HG02981 (cell line): ENCODE measurements at regions not wholly inside any gene's neighbourhood (a gene's known extent, or its start where the extent isn't known, plus 50 kb on each side); places are given as distances from the start of the nearest gene placed in this dataset.
"Not testable (repeated sequence)": the region's sequence is repeated elsewhere in the genome, so short reads cannot be mapped to it uniquely, and the experiment has no call there.

ENCODE experiments used
- ATAC-seq: cut with Tn5 transposase; IDR thresholded peaks from one replicate; pipeline ENCODE4 v1.9.1; 2021; ENCODE audit warnings: mild to moderate bottlenecking, moderate library complexity; ENCODE audit not compliant: unreplicated experiment

DNA sequence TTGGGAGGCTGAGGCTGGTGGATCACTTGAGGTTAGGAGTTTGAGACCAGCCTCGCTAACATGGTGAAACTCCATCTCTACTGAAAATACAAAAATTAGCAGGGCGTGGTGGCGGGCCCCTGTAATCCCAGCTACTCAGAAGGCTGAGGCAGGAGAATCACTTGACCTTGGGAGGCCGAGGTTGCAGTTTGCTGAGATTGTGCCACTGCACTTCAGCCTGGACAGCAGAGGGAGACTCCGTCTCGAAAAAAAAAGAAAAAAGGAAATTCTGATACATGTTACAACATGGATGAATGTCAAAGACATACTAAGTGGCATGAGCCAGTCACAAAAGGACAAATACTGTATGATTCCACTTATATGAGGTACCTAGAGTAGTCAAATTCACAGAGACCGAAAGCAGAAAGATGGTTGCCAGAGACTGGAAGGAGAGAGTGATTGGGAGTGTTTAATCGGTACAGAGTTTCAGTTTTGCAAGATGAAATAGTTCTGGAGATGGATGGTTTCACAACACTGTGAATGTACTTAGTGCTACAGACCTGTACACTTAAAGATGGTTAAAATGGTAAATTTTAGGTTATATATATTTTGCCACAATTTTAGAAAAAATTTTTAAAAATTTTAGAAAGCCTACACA, 92.3 kb downstream of the BLID start:
- ATAC-seq: no peak

DNA sequence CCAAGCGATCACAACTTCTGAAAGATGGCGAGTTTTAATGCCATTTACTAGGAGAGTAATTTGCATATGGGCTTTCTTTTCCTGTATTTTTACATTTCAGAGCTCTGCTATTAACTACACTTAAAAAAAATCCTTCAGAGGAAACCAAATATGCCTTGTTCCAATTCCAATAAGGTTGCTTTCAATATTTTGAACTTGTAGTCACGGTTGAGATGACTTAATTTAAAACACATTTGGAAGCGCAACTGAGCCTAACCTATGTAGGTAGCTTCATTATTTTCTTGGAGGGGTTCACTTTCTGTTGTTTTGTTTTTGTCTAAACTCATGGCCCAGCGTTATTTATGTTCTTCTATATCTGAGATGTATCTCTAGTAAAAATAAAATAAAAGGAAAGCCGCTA, 93.4 kb downstream of the BLID start:
- ATAC-seq: no peak

DNA sequence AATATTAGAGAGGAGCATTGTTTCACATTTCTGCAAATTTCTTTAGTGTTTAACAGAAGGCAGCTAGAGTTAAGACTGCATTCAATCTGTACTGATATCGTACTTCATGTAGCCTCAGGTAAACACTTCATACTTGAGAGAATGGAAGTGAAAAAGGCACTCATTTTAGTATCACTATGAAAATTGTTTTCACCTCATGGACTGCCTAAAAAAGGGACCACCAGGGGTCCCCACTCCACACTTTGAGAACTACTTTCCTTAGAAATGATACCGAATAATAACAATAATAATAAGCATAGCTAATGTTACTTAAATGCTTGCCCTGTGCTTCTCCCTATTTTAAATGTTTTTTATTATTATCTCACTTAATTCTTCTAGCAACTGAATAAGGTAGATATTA, 95.1 kb downstream of the BLID start:
- ATAC-seq: no peak

DNA sequence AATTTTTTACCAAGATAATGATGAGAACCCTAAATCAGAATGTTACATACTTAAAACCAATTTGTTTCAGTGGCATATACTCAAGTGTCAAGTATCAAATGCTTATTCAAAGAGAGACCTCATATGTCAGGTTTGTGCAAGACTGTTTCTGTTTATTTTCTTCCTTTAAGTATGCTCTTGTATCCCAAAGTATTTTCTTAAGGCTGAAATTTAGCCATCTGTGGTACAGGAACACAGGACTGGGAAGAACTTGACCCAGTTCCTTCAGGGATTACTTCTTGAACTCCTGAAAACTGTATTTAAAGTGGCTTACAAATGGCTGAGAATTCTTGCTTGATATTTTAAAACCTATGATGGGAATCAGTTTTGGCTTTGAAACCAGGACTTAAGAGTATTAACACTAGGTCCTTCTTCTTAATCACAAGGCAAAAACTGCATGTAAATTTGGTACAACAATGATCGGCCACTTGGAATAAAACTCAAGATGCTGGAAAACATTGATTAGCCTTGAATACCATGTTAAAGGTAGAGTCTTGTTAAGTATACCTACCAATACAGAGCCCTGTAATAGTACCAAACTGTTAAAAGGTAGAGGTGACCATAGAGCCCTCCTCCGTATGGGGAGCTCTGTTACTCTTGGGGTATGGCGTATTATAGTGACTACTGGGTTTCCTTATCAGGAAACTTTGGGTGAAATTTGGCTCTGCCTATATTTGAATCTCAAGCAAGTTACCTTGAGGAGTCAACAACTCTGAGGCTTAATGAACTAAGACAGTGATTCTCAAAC, 95.9 kb downstream of the BLID start:
- ATAC-seq: no peak

DNA sequence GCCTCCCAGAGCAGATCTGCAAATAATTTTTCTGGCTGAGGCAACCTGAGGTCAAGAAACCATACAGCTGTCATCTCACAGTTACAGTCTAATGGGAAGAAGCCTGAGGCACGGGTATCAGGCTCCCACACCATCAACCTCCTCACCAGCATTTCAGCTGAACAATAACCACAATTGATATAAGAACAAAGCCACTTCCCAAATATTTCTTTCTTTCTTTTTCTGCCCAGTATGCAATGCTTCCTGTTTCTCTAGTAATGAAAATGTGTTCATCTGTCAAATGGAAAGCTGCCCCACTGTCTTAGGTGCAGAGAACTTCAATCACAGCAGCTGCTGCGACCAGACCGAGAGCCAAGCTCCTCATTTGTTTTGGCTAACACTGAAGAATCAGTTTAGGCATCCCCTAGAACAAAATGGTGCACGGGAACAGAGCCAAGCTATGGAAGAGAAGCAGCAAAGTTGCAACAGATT, 108.4 kb downstream of the BLID start:
- ATAC-seq: no peak

DNA sequence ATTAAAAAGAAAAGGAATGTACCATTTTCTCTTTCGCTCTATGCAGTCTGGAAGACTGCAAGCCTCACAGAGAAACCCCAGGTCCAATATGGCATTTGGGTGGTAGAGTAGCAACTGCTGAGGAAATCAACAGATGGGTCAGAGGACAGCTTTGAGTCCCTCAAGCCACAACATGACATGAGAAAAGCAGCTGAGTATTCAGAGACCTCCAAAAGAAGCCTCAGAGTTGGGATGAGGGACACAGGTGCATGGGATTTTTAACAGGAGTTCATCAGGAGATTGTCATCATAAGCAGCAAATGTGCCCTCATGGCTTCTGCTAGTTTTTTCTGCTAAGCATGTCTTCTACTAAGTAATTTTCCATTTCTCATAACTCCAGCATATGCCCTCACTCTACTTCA, 111.6 kb downstream of the BLID start:
- ATAC-seq: no peak

DNA sequence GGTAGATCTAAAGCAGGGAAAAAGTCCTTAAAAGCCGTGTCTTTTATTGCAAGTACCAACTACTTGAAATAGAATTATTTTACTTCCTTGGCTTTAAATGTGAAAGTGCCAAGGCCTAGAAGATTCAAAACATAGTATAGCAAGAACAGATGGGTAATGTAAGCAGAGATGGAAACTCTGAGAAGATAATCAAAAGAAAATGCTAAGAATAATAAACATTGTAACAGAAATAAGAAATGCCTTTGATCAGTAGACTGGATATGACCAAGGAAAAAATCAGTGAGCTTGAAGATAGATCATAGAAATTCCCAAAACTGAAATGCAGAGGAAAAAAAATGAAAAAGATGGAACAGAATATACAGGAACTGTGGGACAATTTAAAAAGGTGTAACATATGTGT, 113.1 kb downstream of the BLID start:
- no peak for ATAC-seq

DNA sequence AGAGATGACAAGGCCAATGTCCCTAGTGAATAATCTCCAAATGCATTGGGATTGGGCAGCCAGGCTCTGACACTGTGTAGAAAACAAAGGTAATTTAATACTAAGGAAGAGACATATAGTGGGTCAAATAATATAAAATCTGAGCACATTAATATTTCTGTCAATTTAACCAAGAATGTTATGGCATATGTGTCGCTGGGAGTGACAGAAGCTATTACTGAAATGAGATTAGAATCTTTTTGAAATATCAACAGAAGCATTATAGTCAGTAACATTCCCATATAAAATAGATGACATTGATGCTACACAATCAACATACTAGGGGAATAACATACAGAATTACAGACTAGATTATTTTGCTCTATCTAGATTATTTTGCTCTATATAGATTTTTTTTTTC, 114.0 kb downstream of the BLID start:
- no peak for ATAC-seq

DNA sequence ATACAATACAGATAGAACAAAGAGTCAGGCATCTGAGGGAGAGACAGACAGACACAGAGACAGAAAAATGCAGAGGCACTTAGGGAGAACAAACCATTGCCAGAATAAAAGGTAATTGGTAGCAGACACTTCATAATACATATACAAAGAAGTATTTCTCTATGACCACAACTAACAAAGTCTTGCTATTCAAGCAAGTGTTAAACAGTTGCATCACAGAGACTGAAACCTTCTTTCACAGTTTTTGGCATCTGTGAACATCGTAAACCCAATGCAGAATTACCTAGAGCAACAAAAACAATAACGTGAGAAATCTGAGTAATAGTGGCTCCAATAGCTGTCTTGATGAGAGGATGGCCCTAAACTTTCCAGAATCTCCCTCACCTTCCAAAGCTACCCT, 116.4 kb downstream of the BLID start:
- ATAC-seq: no peak

DNA sequence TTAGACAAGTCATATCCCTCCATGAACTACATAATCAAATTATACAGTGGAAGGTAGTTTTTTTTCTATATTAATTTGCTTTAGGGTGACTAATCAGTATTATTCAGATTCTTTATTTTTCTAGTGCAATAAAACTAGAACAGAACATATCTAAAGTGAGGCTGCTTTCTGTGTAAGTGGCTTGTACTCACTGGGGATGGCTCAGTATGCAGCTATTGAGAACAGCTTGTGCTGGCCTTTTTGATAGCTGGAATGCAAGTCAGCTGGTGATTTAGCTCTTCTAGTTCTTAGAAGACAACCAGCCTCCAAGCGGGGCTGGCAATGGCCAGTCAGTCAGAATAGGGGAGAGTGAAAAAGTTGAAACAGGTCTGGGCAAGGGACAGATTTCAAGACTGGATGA, 119.4 kb downstream of the BLID start:
- no peak for ATAC-seq

DNA sequence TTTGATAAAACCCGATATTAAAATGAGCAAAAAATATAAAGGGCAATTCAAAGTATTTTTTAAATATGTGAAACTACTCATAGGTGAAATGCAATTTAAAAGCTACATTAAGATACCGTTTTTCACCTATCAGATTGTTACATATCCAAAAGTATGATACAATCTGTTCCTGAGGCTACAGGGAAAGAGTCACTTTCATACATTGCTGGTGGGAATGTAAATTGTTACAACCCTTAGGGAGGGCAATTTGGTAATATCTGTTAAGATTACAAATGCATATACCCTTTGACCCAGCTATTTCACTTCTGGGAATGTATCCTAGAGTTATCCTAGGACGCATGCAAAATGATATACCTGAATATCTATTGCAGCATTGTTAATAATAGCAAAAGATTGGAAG, 132.1 kb downstream of the BLID start:
- ATAC-seq: no peak

DNA sequence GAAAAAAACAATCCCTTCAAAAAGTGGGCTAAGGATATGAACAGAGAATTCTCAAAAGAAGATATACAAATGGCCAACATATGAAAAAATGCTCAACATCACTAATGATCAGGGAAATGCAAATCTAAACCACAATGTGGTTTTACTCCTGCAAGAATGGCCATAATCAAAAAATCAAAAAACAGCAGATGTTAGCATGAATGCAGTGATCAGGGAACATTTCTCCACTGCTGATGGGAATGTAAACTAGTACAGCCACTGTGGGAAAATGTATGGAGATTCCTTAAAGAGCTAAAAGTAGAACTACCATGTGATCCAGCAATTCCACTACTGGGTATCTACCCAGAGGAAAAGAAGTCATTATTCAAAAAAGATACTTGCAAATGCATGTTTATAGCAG, 138.1 kb downstream of the BLID start:
- not testable (repeated sequence) for ATAC-seq

DNA sequence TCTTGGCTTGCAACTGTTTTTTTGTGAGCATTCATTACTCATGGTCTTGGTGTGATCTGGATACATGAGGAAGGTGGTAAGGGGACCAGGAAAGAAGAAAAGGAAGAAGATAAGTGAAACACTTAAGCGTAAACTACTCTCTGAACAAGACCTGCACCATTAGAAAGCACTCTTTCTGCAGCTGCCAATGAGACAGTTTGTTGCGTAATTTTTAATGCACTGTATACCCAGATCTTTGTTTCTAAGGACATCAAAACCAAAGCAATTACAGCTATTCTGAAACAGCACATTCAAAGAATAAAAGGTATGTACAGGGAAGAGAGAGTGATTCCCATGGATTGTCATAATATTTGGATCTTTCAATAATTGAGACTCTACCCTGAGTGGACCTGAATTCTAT, 147.4 kb downstream of the BLID start:
- ATAC-seq: no peak

DNA sequence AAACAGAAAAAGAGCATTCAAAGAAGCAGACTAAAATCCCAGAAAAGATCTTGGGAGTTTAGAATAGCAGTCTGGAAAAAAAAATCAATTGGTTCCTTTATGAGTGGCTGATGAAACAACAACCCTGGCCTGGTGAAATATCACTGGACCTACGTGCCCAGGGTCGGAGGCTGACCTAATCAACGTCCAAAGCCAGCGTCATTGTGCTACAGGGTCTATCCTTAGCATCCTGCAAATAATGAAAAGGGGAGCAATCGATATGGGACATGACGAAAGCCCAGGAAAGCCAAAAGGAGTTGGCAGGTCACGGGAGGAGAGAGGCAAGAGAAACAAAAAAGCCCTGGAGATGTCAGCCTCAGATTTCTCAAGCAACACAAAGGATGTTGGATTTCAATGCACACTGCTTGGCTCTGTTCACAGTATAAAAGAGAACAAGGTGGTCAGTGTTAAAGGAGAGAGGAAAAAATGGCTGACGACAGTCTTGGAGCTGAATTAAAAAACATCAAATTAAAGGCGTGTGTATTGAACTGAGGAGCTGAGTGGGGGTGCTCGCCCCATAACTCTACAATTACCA, 148.8 kb downstream of the BLID start:
- no peak for ATAC-seq

DNA sequence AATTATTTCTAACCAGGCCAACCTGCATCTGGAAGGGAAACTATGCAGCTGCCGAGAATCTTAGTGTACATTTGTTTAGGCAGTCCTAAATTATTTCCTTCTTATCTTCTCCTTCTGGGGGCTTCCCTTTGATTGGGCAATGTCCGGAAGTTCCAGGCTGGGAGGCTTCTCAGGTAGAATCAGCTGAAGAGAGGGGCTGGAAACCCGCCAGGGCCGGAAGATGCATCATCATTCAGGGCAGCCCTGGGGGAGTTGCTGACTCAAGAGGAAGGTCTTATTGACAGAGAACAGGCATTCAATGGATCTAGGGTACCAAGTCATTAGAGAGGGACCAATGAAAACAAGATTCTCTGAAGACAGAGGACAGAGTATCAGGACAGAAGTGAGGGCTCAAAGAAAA, 150.7 kb downstream of the BLID start:
- no peak for ATAC-seq

DNA sequence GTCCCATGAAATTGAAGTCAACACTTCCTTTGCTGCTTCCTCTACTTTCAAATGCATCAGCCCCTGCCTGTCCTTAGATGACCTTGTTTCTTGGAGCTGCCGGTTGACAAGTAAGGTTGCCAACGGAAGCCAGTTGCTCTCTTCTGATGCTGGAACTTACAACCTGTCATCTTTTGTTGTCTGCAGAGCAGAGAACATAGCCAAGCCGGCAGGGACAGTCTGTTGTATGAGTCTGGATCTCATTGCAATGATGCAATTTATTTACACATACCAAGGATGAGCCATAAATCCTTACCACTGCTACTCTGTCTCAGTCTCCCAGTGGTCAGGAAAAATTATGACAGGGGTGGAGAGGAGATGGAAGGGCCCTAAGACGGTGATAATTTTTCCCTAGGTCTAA, 151.4 kb downstream of the BLID start:
- ATAC-seq: no peak

DNA sequence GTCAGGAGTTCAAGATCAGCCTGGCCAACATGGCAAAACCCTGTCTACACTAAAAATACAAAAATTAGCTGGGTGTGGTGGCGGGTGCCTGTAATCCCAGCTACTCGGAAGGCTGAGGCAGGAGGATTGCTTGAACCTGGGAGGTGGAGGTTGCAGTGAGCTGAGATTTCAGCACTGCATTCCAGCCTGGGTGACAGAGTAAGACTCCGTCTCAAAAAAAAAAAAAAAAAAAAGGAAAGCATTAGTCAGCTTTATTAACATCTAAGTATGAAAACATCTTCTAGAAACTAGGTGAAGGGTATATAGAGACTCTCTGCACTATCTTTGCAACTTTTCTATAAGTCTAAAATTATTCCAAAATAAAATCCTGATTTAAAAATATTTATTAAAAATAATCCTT, 152.2 kb downstream of the BLID start:
- ATAC-seq: not testable (repeated sequence)

DNA sequence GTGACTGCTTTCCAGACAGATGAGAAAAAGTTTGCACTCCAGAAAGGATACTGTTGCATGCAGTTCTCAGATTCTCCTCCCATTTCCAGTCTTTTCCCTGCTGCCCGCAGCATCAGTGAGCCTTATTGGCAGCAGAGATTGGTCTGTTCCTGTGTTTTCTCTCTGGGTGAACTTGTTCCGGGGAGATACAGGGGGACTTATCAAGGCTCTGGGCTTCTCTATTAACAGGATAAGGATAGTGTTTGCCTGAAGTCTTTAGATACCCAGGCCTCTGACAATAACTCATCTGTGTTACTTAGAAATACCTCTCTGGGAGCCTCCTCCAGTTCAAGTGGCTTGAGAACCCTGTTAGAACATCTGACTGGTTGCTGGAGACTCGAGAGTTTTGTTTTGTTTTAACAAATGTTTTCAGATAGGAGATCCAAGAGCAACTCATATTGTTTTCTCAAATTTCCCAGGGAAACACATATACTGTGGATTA, 154.7 kb downstream of the BLID start:
- ATAC-seq: no peak

DNA sequence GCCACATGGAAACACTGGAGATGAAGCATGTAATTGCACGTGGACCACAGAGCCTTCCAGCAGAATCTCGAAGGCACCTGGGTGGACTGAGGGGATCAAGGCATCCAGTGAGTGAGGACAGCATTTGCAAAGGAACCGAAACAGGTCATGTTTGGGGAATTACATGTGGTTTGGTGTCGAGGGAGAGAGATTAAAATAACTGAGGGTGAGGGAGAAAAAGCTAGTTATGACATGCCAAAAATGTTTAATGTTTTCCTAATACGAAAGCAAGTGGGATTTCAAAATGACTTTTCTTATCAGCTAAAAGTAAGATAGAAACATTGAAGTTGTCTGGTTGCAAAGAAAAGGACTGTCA, 157.1 kb downstream of the BLID start:
- no peak for ATAC-seq

DNA sequence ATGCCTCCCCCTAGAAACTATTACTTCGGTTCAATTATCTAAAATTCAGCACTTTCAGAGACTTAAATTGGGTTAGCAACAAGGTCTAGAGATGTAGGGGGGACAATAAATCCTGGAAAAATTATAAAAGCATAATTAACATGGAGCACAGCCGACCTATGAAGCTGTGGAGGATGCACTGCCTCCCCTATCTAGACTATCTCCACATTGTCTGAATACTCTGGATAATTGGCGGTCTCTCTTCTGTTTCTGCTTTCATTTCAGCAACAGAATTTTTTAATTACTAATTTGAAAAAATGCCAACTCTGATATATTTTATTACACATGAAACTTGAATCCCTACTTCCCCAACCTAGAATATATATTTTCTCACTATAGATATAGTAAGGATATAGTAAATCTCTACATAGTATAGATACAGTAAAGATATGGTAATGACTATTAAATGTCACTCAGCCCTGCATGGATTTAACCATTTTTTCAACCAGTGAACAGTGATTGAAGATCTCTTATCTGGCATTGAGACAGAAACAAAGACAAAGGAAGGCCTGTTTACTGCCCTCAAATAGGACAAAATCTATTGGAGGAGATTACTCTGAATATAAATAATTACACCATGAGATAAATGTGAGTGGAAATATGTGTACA, 157.6 kb downstream of the BLID start:
- no peak for ATAC-seq

DNA sequence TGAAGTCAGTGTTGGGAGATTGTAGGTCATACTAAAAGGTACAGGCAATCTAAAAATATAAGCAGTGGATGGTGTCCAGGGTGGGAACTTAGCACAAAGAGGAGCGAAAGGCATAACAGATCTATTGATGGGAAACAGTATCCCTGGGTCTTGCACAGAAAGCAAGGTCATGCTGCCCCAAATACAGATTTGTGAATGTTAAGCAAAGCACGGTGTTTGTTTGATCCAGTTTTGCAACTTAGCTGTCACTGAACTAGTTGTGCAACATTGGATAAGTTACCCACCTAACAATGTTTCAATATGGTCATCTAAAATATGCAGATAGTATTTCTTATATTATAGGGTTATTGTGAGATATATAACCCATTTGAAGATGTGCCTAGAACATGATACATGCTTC, 162.9 kb downstream of the BLID start:
- no peak for ATAC-seq

DNA sequence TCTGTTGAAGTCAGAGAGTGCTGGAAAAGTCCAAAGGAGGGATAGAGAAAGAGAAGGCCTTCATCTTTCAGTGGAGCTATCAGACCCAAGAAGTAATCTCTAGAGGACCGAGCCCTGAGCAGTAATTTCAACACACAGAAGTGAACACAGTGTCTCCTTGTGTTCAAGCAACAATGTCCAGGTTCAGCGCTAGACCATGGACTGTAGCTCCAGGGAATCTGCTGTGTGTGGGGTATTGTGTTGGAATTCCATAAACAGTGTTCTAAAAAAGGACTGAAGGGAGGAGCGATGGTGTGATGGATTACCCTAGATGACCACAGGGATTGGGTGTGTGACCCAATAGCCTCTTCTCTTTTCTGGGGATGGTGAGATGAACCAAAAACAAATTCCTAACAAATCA, 165.9 kb downstream of the BLID start:
- ATAC-seq: no peak
